NK-92 treated with Interleukin-12 subunit alpha and Interleukin-12 subunit beta, amount 100 ng/mL, for 24 hours (cell line): ENCODE measurements at regions not wholly inside any gene's neighbourhood (a gene's known extent, or its start where the extent isn't known, plus 50 kb on each side); places are given as distances from the start of the nearest gene placed in this dataset.

Source experiments
- DNase-seq: peaks from one replicate; lab custom pipeline; 2025; lab: John Stamatoyannopoulos, UW

DNA sequence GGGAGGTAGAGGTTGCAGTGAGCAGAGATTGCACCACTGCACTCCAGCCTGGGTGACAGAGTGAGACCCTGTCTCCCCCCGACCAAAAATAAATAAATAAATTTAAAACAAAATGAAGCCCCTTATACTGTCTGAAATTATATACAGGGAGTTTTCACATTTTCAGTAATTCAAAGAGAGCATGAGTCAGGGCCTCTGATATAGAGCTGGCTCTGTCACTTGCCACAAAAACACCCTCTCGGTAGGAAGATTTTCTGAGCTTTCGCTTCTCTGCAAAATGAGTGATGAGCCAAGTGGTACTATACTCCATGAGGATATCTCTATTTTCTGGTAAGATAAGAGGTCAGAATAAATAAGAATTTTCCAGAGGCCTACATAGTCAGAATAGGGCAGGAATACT is 462.9 kb downstream of the COG6 start:
- no peak for DNase-seq

DNA sequence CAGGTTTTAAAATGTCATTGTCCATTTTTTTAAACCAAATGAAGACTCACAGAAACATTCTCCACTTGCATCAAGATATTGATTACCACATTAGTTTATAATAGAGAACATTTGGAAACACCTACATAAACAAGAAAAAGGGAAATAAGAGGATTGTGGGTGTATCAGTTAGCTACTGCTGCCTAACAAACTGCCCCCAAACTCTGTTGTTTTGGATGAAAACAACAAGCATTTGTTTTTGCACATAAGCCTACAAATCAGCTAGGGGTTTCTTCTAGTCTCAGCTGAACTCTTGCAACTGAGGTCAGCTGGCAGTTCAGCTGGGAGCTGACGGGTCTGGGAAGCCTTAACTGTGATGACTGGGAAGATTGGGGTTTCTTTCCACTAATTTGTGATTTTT is 464.4 kb downstream of the COG6 start:
- DNase-seq: no peak

DNA sequence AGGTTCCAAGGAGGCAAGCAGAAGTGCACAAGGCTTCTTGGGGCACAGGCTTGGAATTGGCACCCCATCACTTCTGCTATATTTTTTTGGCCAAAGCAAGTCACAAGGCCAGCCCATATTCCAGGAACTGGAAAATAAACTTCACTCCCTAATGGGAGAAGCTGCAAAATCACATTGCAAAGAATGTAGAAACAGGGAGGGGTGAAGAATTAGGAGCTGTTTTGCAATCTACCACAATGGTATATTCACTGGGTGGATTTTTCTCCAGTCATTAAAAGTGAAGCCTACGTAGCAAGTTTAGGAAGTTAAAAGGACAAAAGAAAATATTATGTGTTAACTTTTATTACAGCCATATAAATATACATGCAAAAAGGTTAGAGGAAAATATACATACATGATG is 464.8 kb downstream of the COG6 start:
- no peak for DNase-seq

DNA sequence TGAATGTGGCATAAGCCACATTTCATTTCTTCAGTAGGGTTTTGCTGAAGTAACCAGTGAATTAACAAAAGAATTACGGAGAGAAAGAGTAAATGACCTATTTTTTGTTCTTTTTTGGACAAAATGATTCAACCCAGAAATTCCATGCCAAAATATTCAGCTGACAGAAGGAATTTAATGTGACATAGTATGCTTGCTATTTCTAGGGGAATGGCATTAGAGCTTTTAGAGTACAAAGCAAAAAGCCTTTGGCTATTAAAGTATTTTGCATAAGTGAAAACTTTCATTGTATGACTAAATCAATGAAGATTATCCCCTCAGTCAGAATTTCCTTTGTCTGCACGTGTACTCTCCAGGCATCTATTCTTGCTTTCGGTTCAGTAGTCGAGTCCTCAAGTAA is 465.3 kb downstream of the COG6 start:
- no peak for DNase-seq

DNA sequence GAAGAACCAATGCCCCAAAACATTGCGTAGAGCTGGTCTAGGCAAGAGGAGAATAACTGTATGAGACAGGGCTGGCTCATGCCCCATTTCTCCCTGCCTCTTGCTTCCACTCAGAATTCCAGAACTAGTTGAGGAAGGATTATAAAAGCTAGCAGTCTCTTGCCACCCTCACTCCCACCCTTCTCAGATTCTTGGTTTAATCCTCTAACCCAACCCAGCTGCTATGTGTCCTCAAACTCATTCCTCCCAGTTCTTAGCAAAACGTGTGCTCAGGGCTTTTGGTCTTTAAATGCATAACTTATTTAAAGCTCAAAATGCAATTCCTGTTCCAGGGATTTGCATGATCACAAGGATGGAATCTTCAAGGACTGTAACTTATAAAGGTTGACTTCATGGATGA is 466.3 kb downstream of the COG6 start:
- DNase-seq: no peak

DNA sequence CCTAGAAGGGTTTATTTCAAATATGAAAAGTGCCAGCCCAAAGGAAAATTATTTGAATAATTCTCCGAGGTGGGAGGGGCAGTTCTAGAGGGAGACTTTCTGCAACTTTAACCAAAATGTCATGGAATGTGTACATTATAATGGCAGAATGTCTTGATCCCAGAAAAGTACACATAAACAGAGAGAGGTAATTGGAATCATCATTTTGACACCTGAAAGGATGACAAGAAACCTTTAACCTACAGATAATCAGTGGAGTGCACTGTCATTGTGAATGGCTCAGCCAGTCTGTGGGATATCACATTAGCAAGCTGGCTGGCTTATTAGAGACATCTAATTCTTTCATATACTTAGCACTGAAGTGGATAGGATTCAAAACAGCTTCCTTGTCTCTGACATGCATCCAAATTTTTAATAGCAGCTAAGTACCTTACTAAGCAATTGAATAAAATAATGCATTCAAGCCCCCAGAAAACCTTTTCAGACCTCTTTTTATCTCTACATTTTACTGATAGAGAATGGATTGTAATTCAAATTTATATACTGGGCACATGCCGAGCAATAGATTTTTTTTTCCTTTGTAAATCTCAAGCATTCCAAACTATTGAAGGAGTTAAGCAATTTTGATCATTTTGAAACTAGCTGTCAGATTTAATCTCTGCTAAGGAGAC is 468.6 kb downstream of the COG6 start:
- DNase-seq: no peak

DNA sequence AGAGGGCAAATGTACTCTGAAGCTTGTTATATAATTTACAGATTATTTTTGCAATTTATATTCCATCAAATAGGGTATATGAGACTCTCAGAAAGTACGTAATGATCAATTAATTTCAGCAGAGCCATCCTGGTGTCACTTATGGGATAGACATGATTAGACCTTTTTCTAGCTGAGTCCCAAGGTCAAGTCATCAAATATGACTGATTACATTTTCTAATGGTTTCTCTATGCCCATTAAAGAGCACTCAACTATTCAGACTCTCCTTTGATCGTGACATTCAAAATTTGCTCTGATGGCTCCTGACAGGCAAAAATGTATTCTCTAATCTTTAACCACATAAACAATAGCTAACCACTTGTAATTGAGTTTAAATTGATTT is 469.2 kb downstream of the COG6 start:
- DNase-seq: no peak

DNA sequence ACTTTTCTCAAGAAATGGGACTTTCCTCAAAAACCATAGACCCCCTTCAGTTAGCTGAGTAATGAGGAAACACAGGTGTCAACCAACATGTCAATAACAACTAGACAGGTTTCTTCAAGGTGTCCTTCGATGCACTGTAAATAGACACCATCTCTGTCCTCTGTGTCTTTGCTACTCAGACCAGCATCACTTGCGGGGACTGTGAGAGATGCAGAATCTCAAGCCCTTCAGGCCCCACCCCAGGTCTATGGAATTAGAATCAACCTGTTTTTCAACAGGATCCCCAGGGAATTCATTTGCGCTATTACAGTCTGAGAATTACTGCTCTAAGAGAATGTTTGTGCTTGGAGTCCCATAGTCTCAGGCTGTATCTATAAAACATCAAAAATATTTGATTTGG is 469.9 kb downstream of the COG6 start:
- DNase-seq: no peak

DNA sequence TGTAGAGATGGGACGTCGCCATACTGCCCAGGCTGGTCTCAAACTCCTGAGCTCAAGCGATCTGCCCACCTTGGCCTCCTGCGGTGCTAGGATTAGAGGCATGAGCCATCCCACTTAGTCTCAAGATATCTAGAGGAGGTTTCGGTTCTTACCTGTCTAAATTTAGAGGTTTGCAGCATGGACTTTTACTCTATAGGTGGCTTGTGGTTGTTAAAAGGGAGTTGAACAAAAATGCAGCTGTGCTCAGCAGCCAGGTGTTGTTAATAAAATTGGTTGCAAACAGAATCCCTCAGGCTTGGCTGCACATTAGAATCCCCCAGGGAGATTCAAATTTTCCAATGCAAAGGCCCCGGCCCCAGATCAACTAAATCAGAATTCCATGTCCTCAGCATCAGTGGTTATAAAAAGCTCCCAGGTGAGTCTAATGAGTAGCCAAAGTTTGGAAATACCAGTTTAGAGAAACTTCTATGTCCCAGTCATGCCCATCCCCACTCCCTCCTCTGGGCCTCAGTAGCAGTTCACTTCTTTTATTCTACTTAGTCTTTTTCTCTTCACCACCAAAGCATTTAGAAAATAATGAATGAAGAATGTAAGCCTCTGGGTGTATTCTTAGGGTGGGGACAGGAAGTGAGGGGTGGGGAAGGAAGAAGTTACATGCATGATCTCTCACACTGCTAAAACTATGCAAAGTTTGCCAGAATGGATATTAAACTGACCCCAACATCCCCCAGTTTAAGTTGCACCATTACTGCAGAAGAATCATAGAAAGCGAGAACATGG is 471.0 kb downstream of the COG6 start:
- DNase-seq: no peak

DNA sequence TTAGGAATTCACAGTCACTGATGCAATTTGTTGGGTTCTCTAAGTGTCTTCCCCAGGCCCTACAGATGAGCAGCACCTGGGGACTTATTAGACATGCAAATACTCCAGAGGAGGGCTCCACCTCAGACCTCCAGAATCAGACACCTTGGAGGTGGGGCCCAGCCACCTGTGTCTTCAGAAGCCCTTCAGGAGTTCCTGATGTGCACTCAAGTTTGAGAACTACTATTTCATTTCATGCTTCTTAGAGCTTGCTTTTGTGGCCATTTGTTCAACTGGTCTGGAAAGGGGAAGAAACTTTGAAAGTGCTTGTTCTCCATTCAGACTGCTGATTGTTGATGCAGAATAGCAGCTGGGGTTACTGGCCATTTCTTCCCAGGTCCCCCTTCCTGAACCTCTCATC is 472.0 kb downstream of the COG6 start:
- DNase-seq: no peak

DNA sequence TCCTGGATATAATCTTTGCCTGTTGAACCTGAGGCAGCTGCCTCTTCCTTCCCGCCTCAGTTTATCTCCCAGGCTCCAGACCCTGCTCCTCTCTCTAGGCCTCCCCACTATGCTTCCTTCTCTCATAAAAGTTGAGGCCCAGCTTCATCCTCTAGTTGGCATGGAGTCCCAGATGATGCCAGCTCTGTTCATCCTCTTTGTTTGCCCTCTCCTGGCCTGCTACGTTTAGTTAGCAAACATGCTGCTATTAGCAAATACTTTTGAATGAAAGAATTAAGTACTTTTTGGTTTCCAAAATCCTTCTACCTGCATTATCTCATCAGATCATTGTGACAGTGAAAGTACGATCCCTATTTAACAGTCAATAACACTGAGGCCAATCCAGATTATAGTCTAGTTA is 472.5 kb downstream of the COG6 start:
- DNase-seq: no peak

DNA sequence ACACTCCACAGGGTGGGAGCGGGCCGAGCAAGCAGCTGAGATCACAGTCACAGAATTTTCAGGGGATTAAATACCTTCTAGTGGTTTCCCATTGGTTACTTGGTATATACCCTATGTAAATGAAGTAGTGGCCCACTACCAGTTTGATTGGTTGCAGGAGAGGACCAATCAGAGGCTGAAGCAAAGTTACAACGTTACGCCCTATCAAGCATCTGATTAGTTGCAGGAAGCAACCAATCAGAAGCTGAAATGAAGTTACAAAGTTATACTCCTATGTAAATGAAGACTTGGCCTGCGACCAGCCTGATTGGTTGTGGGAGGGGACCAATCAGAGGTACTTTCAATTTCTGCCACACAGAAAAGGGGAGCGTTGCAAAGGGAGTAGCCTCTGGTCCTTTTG is 474.0 kb downstream of the COG6 start:
- no peak for DNase-seq

DNA sequence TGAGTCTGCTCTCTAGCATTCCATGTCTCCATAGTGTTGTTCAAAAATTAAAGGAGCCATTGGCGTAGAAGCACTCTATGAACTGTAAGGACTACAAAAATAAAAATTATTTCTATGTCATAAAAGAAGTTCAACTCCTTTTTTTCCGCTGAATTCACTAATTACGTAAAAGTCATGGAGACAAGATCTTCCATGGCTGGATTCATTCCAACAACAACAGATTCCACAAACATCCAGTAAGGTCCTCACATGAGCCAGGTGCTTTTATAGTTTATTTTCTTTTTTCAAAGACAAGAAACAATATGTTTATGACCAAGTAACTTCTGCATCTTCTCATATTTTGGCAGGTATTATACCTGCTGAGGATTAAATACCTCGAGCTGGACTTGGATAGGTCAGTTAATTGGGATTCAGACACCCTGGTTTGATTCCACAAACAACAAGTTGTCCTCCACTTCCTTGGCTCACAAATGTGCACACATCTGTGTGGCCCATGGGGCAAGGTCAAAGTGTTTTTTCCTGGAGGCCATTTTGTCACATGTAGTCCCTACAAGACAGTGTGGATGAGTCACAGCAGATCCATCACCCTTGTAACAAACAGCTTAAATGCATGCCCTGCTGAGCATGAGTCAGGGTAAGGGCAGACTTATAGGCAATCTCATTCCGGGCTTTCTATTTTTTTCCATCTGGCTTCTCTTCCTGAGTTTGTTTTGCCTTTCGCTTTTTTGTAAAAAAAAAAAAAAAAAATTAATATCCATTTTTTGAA is 475.6 kb downstream of the COG6 start:
- no peak for DNase-seq

DNA sequence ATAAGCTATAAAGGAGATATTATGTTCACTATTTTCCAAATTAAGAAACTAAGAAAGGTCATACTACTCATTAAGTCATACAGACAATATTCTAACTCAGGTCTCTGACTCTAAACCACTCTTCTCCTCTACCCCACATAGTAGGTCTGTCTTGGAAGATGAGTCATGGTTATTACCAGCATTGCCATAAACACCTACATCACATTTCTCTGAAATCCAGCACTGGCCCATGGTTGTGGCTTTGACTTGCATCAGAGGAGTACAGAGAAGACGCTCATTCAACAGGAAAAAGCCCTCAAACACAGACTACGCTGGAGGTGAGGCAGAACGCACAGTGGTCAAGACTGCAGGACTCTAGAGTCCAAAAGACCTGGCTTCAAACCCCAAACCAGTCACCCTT is 476.8 kb downstream of the COG6 start:
- DNase-seq: no peak

DNA sequence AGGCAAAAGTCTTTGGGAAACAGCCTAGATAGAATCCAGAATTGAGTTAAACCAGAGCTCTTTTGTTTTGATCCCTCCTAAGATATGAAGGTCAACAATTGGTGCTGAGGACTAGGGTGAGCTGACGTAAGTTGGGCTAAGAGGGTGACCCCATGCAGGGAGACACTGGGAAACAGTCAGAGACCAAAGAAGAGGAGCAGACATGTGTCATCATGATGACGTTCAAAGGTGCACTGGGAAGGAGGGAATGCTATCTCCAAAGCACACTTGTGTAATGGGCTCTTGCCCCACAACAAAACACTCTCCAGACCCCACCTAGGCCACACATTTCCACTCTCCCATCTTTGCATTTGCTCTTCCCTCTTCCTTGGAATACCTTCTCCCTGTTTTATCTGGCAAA is 481.4 kb downstream of the COG6 start:
- no peak for DNase-seq

DNA sequence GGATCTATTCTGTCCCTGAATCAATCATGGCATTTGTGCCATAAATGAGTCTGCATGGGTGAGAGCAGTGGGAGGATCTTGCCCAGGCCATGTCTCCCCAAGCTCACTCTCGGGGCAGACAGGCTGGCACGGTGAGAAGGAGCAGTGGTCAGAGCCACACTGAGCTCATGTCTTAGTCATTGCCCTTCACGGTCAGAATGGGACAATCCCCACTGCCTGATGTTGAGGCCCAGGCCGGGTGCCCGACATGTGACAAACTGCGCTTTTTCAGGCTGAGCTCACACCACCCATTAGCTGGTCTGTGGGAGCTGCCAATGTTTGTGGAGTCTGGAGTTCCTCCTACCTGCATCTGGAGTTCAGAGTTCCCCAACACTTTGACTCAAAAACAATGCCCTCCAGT is 481.9 kb downstream of the COG6 start:
- no peak for DNase-seq

DNA sequence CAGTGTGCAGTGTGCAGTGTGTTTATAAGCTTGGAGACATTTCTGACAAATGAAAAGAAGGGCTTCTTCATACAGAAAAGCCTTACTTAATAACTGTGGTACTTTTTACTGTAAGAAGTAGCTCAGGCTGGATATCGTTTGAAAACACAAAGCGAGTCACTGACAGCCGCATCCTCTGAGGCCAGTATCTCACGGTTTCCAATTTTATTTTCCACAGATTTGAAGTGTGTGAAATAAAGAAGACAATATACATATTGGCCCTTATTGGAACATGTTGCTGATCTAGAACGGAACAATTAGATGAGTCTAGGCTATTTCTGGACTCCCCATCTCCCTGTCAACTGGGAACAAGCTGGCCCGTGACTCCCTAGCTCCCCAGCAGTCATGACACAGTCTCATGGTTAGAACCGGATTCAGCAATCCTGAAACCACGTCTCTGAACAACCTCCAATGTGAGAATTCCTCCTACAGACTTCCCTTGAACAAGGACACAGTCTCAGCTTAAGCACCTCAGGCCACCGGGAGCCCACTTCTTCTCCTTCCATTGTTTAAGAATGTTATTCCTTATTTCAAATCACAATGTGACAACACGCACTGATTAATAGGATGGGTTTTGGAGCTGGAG is 484.5 kb downstream of the COG6 start:
- DNase-seq: no peak

DNA sequence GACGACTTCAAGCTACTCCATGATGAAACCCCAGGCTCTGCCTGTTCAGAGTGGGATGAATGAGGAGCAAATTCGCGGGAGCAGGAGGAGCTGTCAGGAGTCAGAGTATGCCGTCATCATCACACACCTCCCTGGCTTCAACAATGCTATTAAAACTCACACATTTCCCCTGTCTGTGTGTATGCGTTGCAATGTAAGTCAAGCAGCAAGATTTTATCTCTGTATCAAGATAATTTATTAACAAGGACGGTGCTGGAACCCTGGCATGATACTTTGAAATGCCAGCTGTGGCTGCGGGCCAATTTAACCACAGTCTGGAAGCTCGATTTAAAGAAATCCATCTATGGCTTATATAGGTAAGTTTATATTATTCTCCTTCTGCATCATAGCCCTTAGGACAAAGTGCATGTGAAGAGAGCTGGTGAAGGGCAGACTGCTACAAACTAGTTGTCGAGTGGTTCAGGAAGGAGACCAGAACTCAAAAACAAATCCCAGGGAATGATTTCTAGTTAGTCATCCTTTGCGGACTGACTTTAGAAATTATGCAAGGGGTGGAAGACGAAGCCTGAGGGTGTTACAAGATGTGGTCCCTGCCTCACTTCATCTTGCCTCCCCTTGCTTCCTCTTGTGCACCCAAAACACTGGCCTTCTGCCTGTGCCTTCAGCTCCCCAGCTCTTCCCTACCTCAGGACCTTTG is 486.5 kb downstream of the COG6 start:
- no peak for DNase-seq

DNA sequence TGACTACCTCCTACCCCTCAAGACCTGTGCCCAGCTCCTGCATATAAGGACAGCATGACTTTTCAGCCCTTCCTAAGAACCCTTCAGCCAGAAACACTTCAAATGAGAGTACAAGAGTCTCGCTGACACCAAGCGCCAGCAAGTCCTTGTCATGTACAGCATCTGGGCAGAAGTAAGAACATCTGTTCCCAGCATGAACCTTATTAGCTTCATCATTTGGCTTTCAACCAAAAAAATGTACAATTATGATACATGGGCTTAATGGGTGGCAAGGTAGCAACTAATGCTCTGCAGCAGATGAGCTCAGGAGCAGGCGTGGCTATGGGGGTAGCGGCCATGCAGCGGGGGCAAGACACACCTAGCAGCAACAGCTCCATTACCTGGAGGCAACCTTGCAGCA is 487.6 kb downstream of the COG6 start:
- no peak for DNase-seq

DNA sequence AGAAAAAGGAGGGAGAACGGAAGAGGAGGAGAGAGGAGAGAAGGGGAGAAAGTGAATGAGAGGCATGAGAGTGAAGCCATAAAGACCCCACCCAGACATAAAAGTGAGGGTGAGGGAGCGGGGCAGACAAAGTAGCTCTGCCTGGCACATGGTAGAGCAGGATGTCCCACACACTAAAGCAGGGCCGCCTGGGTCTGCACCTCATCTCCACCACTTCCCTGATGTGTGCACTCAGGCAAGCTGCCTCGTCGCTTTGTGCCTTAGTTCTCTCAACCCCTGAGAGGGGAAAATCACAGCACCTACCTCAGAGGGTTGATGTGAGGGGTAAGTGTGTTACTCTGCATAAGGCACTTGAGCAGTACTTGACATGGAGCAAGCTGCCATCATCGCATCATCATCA is 488.1 kb downstream of the COG6 start:
- DNase-seq: no peak

DNA sequence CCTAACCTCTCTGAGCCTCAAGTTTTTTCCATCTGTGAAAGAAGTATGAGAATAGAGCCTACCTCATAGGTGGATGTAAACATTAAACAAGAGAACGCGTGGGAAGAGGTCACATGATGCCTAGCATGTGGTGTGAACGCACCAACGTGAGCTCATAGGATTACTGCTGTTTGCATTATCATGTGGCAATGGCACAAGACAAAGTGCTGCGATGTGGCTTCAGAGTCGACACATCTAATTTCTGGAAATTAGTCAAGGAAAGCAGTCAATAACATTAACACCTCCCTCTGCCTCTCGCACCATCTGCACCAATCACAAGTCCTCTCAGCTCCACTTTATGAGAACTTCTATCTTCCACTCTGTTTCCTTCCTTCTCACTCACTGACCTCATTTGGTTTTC is 489.7 kb downstream of the COG6 start:
- no peak for DNase-seq

DNA sequence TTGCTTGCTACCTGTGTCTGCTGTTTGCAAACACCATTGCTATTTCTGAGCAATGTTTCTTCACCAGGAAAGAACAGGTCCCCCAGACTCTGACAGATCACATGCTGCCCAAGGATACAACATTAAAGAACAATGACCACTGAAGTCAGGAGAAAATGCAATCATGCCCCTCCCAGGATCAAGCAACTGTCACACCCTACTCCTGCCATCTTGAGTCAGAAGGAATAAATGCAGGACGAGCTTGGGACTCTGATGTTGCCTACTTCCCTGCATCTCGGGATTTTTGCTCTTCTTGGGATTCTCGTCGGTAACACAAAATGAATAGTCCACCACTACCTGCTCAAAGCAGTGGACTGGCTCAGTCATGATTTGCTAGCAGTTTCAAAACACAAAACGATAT is 490.6 kb downstream of the COG6 start:
- no peak for DNase-seq
